ENCODE measurements at regions not wholly inside any gene's neighbourhood (a gene's known extent, or its start where the extent isn't known, plus 50 kb on each side); places are given as distances from the start of the nearest gene placed in this dataset.
A peak's percentile ranks its signal among the peaks of the same experiment; 100 is the strongest.

- no peak for TF ChIP-seq CTCF (conservative IDR thresholded peaks at IDR 0.05; ENCODE audit: low read length)
- DNase-seq (ENCODE audit: low read depth): no peak
- H3K4me3 ChIP-seq (ENCODE audit: low read length): peak overlapping the region; percentile 62
Observed at GRCh38 chr11:70568814-70569617, 170.7 kb downstream of the CTTN start.

- no peak for DNase-seq (ENCODE audit: low read depth)
- no peak overlapping the region for H3K4me3 ChIP-seq (ENCODE audit: low read length)
- no peak for TF ChIP-seq CTCF (conservative IDR thresholded peaks at IDR 0.05; ENCODE audit: low read length)
Observed at GRCh38 chr11:70569618-70569890, 171.2 kb downstream of the CTTN start.

DNA sequence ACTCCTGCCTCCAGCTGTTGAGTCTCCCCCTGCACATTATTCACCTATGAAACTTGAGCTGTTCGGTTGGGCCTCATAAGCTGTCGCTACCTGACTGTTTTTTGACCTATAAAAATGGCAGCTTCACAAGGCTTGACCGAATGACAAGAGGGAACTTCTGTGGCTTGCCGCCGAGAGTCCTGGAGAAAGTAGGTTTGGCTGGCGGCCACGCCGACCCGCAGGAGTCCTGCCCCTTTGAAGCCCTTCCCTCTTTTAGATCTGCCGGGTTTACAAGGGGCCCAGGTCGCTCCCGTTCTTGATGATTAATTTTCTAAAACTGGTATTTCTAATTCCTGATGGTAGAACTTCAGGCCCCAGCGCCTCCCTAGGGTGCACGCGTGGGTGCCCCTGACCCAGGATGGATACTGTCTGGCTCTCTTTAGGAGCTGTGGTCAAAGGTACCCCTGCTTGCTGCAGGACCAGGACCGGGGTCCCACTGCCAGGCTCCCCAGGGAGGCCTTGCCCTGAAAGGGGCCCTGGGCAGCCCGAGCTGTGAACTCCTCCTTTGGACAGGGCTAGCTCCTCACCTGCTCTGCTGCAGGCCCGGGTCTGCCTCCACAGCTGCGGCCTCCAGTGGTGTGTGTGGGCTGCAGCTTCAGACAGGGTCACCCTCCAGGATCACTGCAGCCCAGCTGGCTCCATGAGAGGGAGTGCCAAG, 171.8 kb downstream of the CTTN start:
- no peak for DNase-seq (ENCODE audit: low read depth)
- no peak overlapping the region for H3K4me3 ChIP-seq (ENCODE audit: low read length)
- no peak for TF ChIP-seq CTCF (conservative IDR thresholded peaks at IDR 0.05; ENCODE audit: low read length)

DNA sequence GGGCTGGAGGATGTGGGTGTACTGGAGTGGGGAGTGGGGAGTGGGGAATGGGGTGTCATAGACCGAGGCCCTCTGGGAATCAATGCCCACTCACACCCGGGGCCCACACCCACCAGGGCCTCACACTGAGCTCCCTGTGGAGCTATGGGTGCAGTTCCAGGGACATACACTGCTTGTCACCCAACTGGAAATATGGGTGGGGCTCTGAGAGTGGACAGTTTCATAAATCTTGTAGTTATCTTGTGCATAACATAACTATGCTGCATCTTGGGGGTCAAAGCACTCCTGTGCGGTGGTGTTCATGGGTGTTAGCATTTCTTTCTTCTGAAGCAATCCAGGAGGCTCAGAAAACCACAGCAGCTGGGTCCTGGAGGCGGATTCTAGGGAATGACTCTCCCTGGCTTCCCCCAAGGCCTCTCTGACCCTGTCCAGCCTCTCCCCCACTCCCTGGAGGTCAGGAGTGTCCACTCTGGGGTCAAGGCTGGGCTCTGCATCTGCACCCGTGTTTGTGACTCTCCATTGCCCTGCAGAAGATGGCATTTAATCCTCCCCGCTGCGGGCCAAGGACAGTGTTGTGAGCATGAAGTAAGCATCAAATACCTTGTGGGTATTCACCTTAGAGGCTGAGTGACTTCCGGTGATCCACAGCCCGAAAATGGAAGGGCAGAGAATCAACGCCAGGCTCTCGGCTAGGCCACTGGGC, 172.5 kb downstream of the CTTN start:
- no peak for TF ChIP-seq CTCF (conservative IDR thresholded peaks at IDR 0.05; ENCODE audit: low read length)
- no peak for DNase-seq (ENCODE audit: low read depth)
- no peak overlapping the region for H3K4me3 ChIP-seq (ENCODE audit: low read length)

DNA sequence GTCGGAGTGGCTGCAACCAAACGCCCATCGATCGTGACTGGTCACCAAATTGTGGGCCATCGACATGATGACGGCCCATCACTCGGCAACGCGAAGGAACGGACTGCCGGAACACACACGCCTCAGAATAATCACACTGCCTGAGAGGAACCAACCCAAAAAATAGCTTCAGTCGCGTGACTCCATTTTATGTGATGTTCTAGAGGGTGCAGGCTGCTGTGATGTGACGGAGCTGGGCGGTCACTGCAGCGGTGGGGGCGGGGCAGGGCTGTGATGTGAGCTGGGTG, 174.6 kb downstream of the CTTN start:
- no peak for TF ChIP-seq CTCF (conservative IDR thresholded peaks at IDR 0.05; ENCODE audit: low read length)
- no peak overlapping the region for H3K4me3 ChIP-seq (ENCODE audit: low read length)
- DNase-seq (ENCODE audit: low read depth): no peak

DNA sequence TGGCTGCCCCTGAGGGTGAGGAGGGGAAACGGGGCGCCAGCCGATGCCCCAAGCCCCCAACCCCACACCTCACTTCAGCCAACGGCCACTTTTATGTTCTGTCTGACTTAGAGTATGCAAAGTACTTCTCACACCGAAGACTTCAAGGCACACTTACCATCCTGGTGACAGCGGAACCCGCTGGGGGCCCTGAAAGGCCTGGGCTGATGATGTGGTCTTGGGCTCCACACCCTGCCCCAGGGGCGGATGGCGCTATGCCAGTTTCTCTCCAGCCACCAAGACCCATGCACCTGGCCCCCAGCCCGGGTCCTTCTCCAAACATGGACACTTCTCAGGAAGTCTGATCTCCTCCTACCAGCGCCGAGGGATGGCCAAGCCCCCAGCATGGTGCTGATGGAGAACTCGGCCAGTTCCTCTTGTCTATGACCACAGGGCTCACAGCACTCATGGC, 175.4 kb downstream of the CTTN start:
- no peak for TF ChIP-seq CTCF (conservative IDR thresholded peaks at IDR 0.05; ENCODE audit: low read length)
- no peak for DNase-seq (ENCODE audit: low read depth)
- no peak overlapping the region for H3K4me3 ChIP-seq (ENCODE audit: low read length)
